Smooth muscle cell (in vitro differentiated cells): ENCODE measurements at regions not wholly inside any gene's neighbourhood (a gene's known extent, or its start where the extent isn't known, plus 50 kb on each side); places are given as distances from the start of the nearest gene placed in this dataset.
"Not testable (repeated sequence)": the region's sequence is repeated elsewhere in the genome, so short reads cannot be mapped to it uniquely, and the experiment has no call there.

Source experiments
- DNase-seq: peaks from one replicate; lab custom pipeline; 2025; ENCODE audit not compliant: unreplicated experiment; lab: John Stamatoyannopoulos, UW
- H2AFZ ChIP-seq: fragments of 200-600 bp; sonication (generic); 2 replicates; pipeline ENCODE4 v1.6.0; 2016; ENCODE audit warnings: antibody characterized with exemption, low read depth, mild to moderate bottlenecking
- H3F3A ChIP-seq: fragments of 200-600 bp; sonication (generic); 2 replicates; pipeline ENCODE4 v1.6.0; 2017; ENCODE audit warnings: antibody characterized with exemption, low read depth
- H3K27ac ChIP-seq: fragments of 200-600 bp; sonication (generic); 2 replicates; pipeline ENCODE4 v1.5.1; 2016; ENCODE audit warnings: low read depth, mild to moderate bottlenecking
- H3K27me3 ChIP-seq: fragments of 200-600 bp; sonication (generic); 2 replicates; pipeline ENCODE4 v1.6.1; 2016; ENCODE audit warnings: low read depth, mild to moderate bottlenecking
- H3K36me3 ChIP-seq: fragments of 200-600 bp; sonication (generic); 2 replicates; pipeline ENCODE4 v1.5.1; 2016; ENCODE audit warnings: low read depth
- H3K4me1 ChIP-seq: fragments of 200-600 bp; sonication (generic); 2 replicates; pipeline ENCODE4 v1.5.1; 2016; ENCODE audit warnings: low read depth
- H3K4me2 ChIP-seq: fragments of 200-600 bp; sonication (generic); 2 replicates; pipeline ENCODE4 v1.6.0; 2016; ENCODE audit warnings: mild to moderate bottlenecking
- H3K4me3 ChIP-seq: fragments of 200-600 bp; sonication (generic); 2 replicates; pipeline ENCODE4 v1.5.1; 2016; ENCODE audit warnings: mild to moderate bottlenecking
- H3K79me2 ChIP-seq: fragments of 200-600 bp; sonication (generic); 2 replicates; pipeline ENCODE4 v1.6.0; 2016; ENCODE audit warnings: low read depth, mild to moderate bottlenecking
- H3K9ac ChIP-seq: fragments of 200-600 bp; sonication (generic); 2 replicates; pipeline ENCODE4 v1.6.0; 2016; ENCODE audit warnings: low read depth
- H3K9me3 ChIP-seq: fragments of 200-600 bp; sonication (generic); replicated peaks from 2 replicates; pipeline ENCODE4 v1.5.1; 2016; ENCODE audit warnings: low read depth
- H4K20me1 ChIP-seq: fragments of 200-600 bp; sonication (generic); 2 replicates; pipeline ENCODE4 v1.6.0; 2016; ENCODE audit warnings: low read depth
- WGBS: methylation state at CpG from one replicate; pipeline ENCODE4 v1.1.7; 2016; ENCODE audit warnings: low lambda C conversion rate; 5-methylcytosine and 5-hydroxymethylcytosine counted together

GRCh38 chr15:30499233-30499632, 52.6 kb upstream of the GOLGA8Q start:
- H3K9me3 ChIP-seq, H3K4me1 ChIP-seq, H3F3A ChIP-seq, H2AFZ ChIP-seq, H3K4me3 ChIP-seq, H3K36me3 ChIP-seq, DNase-seq, H3K79me2 ChIP-seq, H3K9ac ChIP-seq, H3K27me3 ChIP-seq, H3K27ac ChIP-seq, H4K20me1 ChIP-seq, H3K4me2 ChIP-seq: not testable (repeated sequence)
- no CpG with 5 or more reads among the region's 7 CpGs for WGBS

GRCh38 chr15:30500511-30500910, 51.3 kb upstream of the GOLGA8Q start:
- H3K79me2 ChIP-seq, H4K20me1 ChIP-seq, H2AFZ ChIP-seq, H3K4me1 ChIP-seq, H3K36me3 ChIP-seq, H3K4me2 ChIP-seq, H3K9ac ChIP-seq, DNase-seq, H3F3A ChIP-seq, H3K4me3 ChIP-seq, H3K9me3 ChIP-seq, H3K27ac ChIP-seq, H3K27me3 ChIP-seq: not testable (repeated sequence)
- 100% methylated on average over 1 of the region's 2 CpGs for WGBS
